ENCODE measurements at regions not wholly inside any gene's neighbourhood (a gene's known extent, or its start where the extent isn't known, plus 50 kb on each side); places are given as distances from the start of the nearest gene placed in this dataset.

DNA sequence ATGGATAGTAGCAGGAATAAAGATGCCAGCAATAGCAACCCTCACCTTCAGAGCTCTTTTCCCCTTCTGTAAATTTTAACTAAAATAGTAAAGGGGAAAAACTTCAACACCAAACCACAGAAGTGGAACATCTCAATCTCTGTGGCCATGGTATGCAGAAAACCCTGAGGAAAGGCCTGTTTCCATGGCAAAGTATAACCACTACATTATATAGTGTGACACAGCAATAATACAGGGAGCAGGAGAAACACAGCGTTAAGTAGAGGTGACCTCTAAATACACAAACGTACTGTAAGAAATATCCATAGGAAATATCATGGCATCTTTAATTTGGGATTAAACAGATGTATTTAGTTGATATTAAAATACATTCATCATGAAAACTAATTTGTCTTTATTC, 106.4 kb downstream of the SLC24A2 start:
- WGBS (ENCODE audit: insufficient coverage) = no CpG with 5 or more reads among the region's 2 CpGs
- Histone ChIP-seq H3K36me3 (ENCODE audit: control insufficient read depth in 4 of 4, insufficient read depth in 4 of 4, low read length in 3 of 4) (no peaks in the 10 kb centered on the region), H3K4me3 (ENCODE audit: control insufficient read depth in 1 of 7, extremely low read depth in 1 of 7, insufficient read depth in 4 of 7, low read depth in 2 of 7, low read length in 6 of 7) (no peak overlapping the region), H3K9me3 (ENCODE audit: control extremely low read depth in 1 of 5, control insufficient read depth in 4 of 5, insufficient read depth in 2 of 5, low read depth in 1 of 5, low read length in 4 of 5) (peaks cover 0 to 22% (median 0%) of the 10 kb centered on the region in 5 experiments), H3K27me3 (replicated peaks in 2 of 5; ENCODE audit: control insufficient read depth in 4 of 5, insufficient read depth in 5 of 5, low read length in 4 of 5) (no peaks in the 10 kb centered on the region), H3K4me1 (ENCODE audit: control extremely low read depth in 1 of 4, control insufficient read depth in 4 of 4, insufficient read depth in 4 of 4, low read length in 3 of 4) (peaks cover 0 to 14% (median 9%) of the 10 kb centered on the region in 4 experiments), H3K27ac (ENCODE audit: insufficient read depth in 1 of 2, low read depth in 1 of 2, low read length in 2 of 2, poor library complexity in 1 of 2, severe bottlenecking in 2 of 2) (no peak overlapping the region)
- peak; percentile 9 to 66 (median 64) for DNase-seq
- POLR2A ChIA-PET = no interaction called here
- CTCF ChIA-PET = no interaction called here

DNA sequence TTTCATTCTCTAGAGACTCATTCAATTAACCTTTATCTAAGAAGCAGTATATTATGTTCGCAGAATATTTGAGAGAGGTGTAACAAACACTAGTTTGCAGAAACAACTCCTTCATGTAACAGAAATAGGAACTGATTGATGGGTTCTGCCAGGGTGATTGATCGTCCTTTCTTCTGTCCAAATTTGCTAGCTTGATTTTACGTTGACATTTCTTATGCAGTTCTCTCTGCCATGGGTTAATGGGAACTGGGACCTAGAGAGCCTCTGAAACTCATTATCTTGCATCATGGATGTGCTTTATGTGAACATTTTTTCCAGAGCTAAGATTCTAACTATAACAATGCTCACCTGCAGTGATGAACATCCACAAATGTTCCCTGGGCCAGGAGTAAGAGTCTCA, 107.0 kb downstream of the SLC24A2 start:
- no peak for DNase-seq
- peaks cover 0 to 14% (median 9%) of the 10 kb centered on the region in 4 experiments for H3K4me1 ChIP-seq (ENCODE audit: control extremely low read depth in 1 of 4, control insufficient read depth in 4 of 4, insufficient read depth in 4 of 4, low read length in 3 of 4)
- ChIA-PET POLR2A (no interaction called here), CTCF (no interaction called here)
- H3K9me3 ChIP-seq (ENCODE audit: control extremely low read depth in 1 of 5, control insufficient read depth in 4 of 5, insufficient read depth in 2 of 5, low read depth in 1 of 5, low read length in 4 of 5) = peaks cover 0 to 16% (median 0%) of the 10 kb centered on the region in 5 experiments
- H3K4me3 ChIP-seq (ENCODE audit: control insufficient read depth in 1 of 7, extremely low read depth in 1 of 7, insufficient read depth in 4 of 7, low read depth in 2 of 7, low read length in 6 of 7) = no peak overlapping the region
- 100% methylated on average over 2 of the region's 3 CpGs for whole genome bisulfite sequencing (ENCODE audit: insufficient coverage)
- H3K27ac ChIP-seq (ENCODE audit: insufficient read depth in 1 of 2, low read depth in 1 of 2, low read length in 2 of 2, poor library complexity in 1 of 2, severe bottlenecking in 2 of 2) = no peak overlapping the region
- no peaks in the 10 kb centered on the region for H3K36me3 ChIP-seq (ENCODE audit: control insufficient read depth in 4 of 4, insufficient read depth in 4 of 4, low read length in 3 of 4)
- no peaks in the 10 kb centered on the region for H3K27me3 ChIP-seq (replicated peaks in 2 of 5; ENCODE audit: control insufficient read depth in 4 of 5, insufficient read depth in 5 of 5, low read length in 4 of 5)

DNA sequence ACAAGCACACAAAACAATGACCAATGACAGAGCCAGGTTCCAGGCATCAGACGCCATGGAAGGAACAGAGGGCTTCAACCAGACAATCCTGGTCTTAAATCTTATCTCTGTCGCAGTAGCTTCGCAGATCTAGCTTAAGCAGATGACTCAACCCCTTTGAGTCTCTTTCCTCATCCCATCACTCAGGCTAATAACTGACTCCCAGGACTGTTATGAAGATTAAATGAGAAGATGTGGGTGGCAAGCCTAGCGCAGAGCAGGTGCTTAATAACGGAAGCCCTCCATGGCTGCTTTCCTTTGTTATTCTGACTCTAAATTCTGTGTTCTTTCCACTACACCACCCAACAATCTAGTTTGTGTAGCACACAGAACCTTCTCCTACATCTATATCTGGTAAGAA, 110.9 kb downstream of the SLC24A2 start:
- no peaks in the 10 kb centered on the region for H3K36me3 ChIP-seq (ENCODE audit: control insufficient read depth in 4 of 4, insufficient read depth in 4 of 4, low read length in 3 of 4)
- H3K27ac ChIP-seq (ENCODE audit: insufficient read depth in 1 of 2, low read depth in 1 of 2, low read length in 2 of 2, poor library complexity in 1 of 2, severe bottlenecking in 2 of 2) = no peak overlapping the region
- no peaks in the 10 kb centered on the region for H3K27me3 ChIP-seq (replicated peaks in 2 of 5; ENCODE audit: control insufficient read depth in 4 of 5, insufficient read depth in 5 of 5, low read length in 4 of 5)
- H3K4me1 ChIP-seq (ENCODE audit: control extremely low read depth in 1 of 4, control insufficient read depth in 4 of 4, insufficient read depth in 4 of 4, low read length in 3 of 4) = peaks cover 0 to 12% (median 8%) of the 10 kb centered on the region in 4 experiments
- no peak overlapping the region for H3K4me3 ChIP-seq (ENCODE audit: control insufficient read depth in 1 of 7, extremely low read depth in 1 of 7, insufficient read depth in 4 of 7, low read depth in 2 of 7, low read length in 6 of 7)
- 84% methylated on average over 2 of the region's 5 CpGs for WGBS (ENCODE audit: insufficient coverage)
- POLR2A ChIA-PET = no interaction called here
- no peak for DNase-seq
- peaks cover 0 to 5% (median 3%) of the 10 kb centered on the region in 5 experiments for H3K9me3 ChIP-seq (ENCODE audit: control extremely low read depth in 1 of 5, control insufficient read depth in 4 of 5, insufficient read depth in 2 of 5, low read depth in 1 of 5, low read length in 4 of 5)
- CTCF ChIA-PET = no interaction called here

DNA sequence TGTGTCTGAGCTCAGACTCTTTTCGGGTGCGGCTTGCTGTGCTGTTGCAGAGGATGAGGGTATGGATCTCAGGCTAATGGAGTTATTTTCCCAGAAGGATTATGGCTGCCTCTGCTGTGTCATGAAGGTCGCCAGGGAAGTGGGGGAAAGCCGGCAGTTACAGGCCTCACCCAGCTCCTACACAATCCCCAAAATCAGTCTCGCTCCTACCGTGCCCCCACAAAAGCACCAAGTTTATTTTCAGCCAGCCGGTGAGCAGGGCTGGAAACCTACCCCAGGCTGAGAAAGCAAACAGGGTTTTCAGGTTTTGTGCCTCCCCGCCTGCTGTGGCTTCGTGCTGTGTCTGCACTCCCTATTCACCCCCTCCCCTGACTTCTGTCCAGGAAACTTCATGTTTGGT, 113.3 kb downstream of the SLC24A2 start:
- Histone ChIP-seq H3K9me3 (ENCODE audit: control extremely low read depth in 1 of 5, control insufficient read depth in 4 of 5, insufficient read depth in 2 of 5, low read depth in 1 of 5, low read length in 4 of 5) (peaks cover 0 to 5% (median 3%) of the 10 kb centered on the region in 5 experiments), H3K27ac (ENCODE audit: insufficient read depth in 1 of 2, low read depth in 1 of 2, low read length in 2 of 2, poor library complexity in 1 of 2, severe bottlenecking in 2 of 2) (no peak overlapping the region), H3K4me1 (ENCODE audit: control extremely low read depth in 1 of 4, control insufficient read depth in 4 of 4, insufficient read depth in 4 of 4, low read length in 3 of 4) (no peaks in the 10 kb centered on the region), H3K27me3 (replicated peaks in 2 of 5; ENCODE audit: control insufficient read depth in 4 of 5, insufficient read depth in 5 of 5, low read length in 4 of 5) (no peaks in the 10 kb centered on the region), H3K4me3 (ENCODE audit: control insufficient read depth in 1 of 7, extremely low read depth in 1 of 7, insufficient read depth in 4 of 7, low read depth in 2 of 7, low read length in 6 of 7) (no peak overlapping the region), H3K36me3 (ENCODE audit: control insufficient read depth in 4 of 4, insufficient read depth in 4 of 4, low read length in 3 of 4) (no peaks in the 10 kb centered on the region)
- 94% methylated on average over 9 of the region's 9 CpGs for WGBS (ENCODE audit: insufficient coverage)
- POLR2A ChIA-PET = no interaction called here
- DNase-seq = no peak
- CTCF ChIA-PET = no interaction called here

DNA sequence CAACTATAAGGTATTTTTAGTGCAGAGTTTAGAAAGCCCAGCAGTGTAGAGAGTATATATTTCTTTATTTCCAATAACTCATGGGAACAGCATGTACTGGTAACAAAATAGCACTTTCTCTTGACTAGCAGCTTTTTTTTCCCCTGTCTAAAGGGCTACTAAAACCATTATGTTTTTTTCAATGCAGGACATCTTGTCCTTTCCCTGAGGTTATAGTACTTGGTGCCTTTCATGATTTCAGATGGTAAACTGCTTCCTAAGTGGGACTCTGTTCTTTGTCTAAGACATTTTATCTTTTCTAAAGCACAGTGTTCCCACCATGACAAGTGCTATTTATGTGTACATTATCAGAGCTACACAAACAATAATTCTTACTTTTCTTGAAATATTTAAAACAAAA, 122.3 kb downstream of the SLC24A2 start:
- H3K9me3 ChIP-seq (ENCODE audit: control extremely low read depth in 1 of 5, control insufficient read depth in 4 of 5, insufficient read depth in 2 of 5, low read depth in 1 of 5, low read length in 4 of 5) = no peaks in the 10 kb centered on the region
- H3K4me1 ChIP-seq (ENCODE audit: control extremely low read depth in 1 of 4, control insufficient read depth in 4 of 4, insufficient read depth in 4 of 4, low read length in 3 of 4) = no peaks in the 10 kb centered on the region
- peaks cover 0 to 9% (median 4%) of the 10 kb centered on the region in 5 experiments for H3K27me3 ChIP-seq (replicated peaks in 2 of 5; ENCODE audit: control insufficient read depth in 4 of 5, insufficient read depth in 5 of 5, low read length in 4 of 5)
- POLR2A ChIA-PET = no interaction called here
- no peak for DNase-seq
- no peak overlapping the region for H3K27ac ChIP-seq (ENCODE audit: insufficient read depth in 1 of 2, low read depth in 1 of 2, low read length in 2 of 2, poor library complexity in 1 of 2, severe bottlenecking in 2 of 2)
- no peaks in the 10 kb centered on the region for H3K36me3 ChIP-seq (ENCODE audit: control insufficient read depth in 4 of 4, insufficient read depth in 4 of 4, low read length in 3 of 4)
- H3K4me3 ChIP-seq (ENCODE audit: control insufficient read depth in 1 of 7, extremely low read depth in 1 of 7, insufficient read depth in 4 of 7, low read depth in 2 of 7, low read length in 6 of 7) = no peak overlapping the region
- CTCF ChIA-PET = no interaction called here

DNA sequence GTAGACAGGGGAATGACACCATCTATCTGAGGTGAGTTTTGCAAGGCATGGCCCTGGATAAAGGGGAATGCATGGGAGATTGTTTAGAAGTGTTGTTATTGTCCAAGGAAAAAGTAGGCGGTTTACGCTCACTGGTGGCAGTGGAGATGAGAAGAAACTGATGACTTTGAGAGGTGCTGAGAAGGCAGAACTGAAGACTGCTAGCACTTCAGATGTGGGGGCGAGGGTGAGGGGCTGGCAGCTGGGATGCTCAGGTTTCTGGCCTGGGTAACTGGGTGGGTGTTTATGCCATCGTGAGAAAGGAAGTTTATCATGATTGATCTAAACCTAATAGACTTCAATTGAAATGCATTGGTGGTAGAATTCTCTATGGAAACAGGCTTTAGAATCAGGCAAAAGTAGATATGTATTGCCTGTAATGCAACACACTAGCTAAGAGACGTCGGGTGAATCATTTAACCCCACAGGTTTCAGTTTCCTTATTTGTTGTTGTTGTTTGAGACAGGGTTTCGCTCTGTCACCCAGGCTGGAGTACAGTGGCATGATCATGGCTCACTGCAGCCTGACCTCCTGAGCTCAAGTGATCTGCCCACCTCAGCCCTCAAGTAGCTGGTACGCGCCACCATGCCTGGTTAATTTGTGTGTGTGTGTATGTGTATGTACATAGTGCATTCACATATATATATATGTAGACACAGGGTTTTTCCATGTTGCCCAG, 123.5 kb downstream of the SLC24A2 start:
- CTCF ChIA-PET = no interaction called here
- H3K27me3 ChIP-seq (replicated peaks in 2 of 5; ENCODE audit: control insufficient read depth in 4 of 5, insufficient read depth in 5 of 5, low read length in 4 of 5) = peaks cover 0 to 16% (median 4%) of the 10 kb centered on the region in 5 experiments

DNA sequence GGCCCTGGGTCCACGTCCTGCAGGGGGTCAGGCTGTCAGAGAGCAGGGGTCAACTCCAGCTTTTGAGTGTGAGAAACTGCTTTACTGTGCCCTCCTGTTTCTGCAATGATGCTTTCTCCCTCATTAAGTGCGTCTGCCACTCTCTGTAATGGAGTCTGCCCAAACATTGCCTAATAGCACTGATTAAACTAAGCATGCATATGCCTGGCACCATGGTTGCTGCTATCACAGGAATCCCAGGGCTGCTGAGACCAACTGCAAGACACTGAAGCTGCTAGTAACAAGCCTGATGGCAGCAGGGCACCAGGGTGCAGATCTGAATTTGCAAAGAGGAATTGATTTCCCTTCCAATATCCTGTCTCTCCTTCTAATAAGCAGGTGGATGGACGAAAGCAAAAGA, 125.3 kb downstream of the SLC24A2 start:
- CTCF ChIA-PET = interaction anchor here (0.9 kb wide), 1 partner anchor 9 kb away, joined by 3 read pairs; no protein-coding TSS in a partner anchor
- POLR2A ChIA-PET = no interaction called here
- 100% methylated on average over 1 of the region's 3 CpGs for WGBS (ENCODE audit: insufficient coverage)
- Histone ChIP-seq H3K27me3 (replicated peaks in 2 of 5; ENCODE audit: control insufficient read depth in 4 of 5, insufficient read depth in 5 of 5, low read length in 4 of 5) (peaks cover 0 to 33% (median 8%) of the 10 kb centered on the region in 5 experiments), H3K36me3 (ENCODE audit: control insufficient read depth in 4 of 4, insufficient read depth in 4 of 4, low read length in 3 of 4) (no peaks in the 10 kb centered on the region), H3K9me3 (ENCODE audit: control extremely low read depth in 1 of 5, control insufficient read depth in 4 of 5, insufficient read depth in 2 of 5, low read depth in 1 of 5, low read length in 4 of 5) (no peaks in the 10 kb centered on the region), H3K4me3 (ENCODE audit: control insufficient read depth in 1 of 7, extremely low read depth in 1 of 7, insufficient read depth in 4 of 7, low read depth in 2 of 7, low read length in 6 of 7) (no peak overlapping the region), H3K27ac (ENCODE audit: insufficient read depth in 1 of 2, low read depth in 1 of 2, low read length in 2 of 2, poor library complexity in 1 of 2, severe bottlenecking in 2 of 2) (no peak overlapping the region), H3K4me1 (ENCODE audit: control extremely low read depth in 1 of 4, control insufficient read depth in 4 of 4, insufficient read depth in 4 of 4, low read length in 3 of 4) (no peaks in the 10 kb centered on the region)
- DNase-seq = no peak

More for the DNA sequence above, 123.5 kb downstream of the SLC24A2 start:
- WGBS (ENCODE audit: insufficient coverage) = 100% methylated on average over 6 of the region's 9 CpGs
- H3K36me3 ChIP-seq (ENCODE audit: control insufficient read depth in 4 of 4, insufficient read depth in 4 of 4, low read length in 3 of 4) = no peaks in the 10 kb centered on the region
- no peak overlapping the region for H3K4me3 ChIP-seq (ENCODE audit: control insufficient read depth in 1 of 7, extremely low read depth in 1 of 7, insufficient read depth in 4 of 7, low read depth in 2 of 7, low read length in 6 of 7)
- DNase-seq = no peak
- no peaks in the 10 kb centered on the region for H3K4me1 ChIP-seq (ENCODE audit: control extremely low read depth in 1 of 4, control insufficient read depth in 4 of 4, insufficient read depth in 4 of 4, low read length in 3 of 4)
- no peak overlapping the region for H3K27ac ChIP-seq (ENCODE audit: insufficient read depth in 1 of 2, low read depth in 1 of 2, low read length in 2 of 2, poor library complexity in 1 of 2, severe bottlenecking in 2 of 2)
- H3K9me3 ChIP-seq (ENCODE audit: control extremely low read depth in 1 of 5, control insufficient read depth in 4 of 5, insufficient read depth in 2 of 5, low read depth in 1 of 5, low read length in 4 of 5) = no peaks in the 10 kb centered on the region
- POLR2A ChIA-PET = no interaction called here

Measured in common myeloid progenitor, CD34-positive (primary cell).